ENCODE measurements at regions not wholly inside any gene's neighbourhood (a gene's known extent, or its start where the extent isn't known, plus 50 kb on each side); places are given as distances from the start of the nearest gene placed in this dataset.
"Not testable (repeated sequence)": the region's sequence is repeated elsewhere in the genome, so short reads cannot be mapped to it uniquely, and the experiment has no call there.

DNA sequence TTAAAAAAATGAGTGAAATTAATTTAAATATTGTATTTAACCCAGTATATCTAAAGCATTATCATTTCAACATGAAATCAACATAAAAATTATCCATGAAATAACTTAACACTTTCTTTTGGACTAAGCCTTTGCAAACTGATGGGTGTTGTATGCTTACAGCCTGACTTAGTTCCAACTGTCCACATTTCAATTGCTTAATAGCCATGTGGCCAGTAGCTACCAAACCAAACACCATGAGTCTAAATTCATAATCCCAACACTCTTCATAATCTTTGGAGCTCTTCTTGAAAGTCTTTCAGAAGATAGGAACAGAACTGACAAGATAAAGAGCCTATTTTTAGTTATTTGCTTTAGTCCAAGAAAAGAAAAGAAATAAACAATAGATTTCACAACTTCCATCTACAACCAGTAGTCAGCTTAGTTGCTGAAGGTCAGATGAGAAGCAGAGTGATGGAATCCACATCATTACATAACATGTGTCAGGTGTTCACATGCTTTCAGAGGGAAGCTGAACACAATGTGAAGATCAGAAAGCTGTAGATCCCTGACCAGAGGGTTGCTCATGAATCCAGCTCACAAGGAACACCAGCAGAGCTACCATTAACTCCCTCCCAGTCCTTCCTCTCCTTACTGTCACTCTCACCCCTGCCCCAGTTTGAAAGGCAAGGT is 144.0 kb upstream of the ZNF648 start:
- Histone ChIP-seq H3K4me1 (no peaks in the 10 kb centered on the region), H3K9me3 (no peaks in the 10 kb centered on the region), H3K27me3 (no peaks in the 10 kb centered on the region), H3K4me3 (no peak overlapping the region), H3K27ac (peak overlapping the region; percentile 19 to 65 (median 56)), H3K36me3 (no peaks in the 10 kb centered on the region)
- in situ Hi-C loops (cut with MboI; ENCODE audit: low pct_ligation_motif_present in 1 of 4, low pct_unique_long_range_greater_than_20kb in 1 of 4, low sequenced_read_pairs in 3 of 4) (no loop called here), intact Hi-C loops (cut with DNase I; ENCODE audit: low total_unique reads) (no loop called here)
- TF ChIP-seq, protein P1, sequence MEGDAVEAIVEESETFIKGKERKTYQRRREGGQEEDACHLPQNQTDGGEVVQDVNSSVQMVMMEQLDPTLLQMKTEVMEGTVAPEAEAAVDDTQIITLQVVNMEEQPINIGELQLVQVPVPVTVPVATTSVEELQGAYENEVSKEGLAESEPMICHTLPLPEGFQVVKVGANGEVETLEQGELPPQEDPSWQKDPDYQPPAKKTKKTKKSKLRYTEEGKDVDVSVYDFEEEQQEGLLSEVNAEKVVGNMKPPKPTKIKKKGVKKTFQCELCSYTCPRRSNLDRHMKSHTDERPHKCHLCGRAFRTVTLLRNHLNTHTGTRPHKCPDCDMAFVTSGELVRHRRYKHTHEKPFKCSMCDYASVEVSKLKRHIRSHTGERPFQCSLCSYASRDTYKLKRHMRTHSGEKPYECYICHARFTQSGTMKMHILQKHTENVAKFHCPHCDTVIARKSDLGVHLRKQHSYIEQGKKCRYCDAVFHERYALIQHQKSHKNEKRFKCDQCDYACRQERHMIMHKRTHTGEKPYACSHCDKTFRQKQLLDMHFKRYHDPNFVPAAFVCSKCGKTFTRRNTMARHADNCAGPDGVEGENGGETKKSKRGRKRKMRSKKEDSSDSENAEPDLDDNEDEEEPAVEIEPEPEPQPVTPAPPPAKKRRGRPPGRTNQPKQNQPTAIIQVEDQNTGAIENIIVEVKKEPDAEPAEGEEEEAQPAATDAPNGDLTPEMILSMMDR (IDR thresholded peaks at IDR 0.05): no peak
- TF ChIP-seq EP300 (IDR thresholded peaks at IDR 0.05; ENCODE audit: low read depth) (no peak), POLR2AphosphoS5 (IDR thresholded peaks at IDR 0.05) (peak in 1 of 3 donors; percentile 50)
- DNase-seq: no peak

DNA sequence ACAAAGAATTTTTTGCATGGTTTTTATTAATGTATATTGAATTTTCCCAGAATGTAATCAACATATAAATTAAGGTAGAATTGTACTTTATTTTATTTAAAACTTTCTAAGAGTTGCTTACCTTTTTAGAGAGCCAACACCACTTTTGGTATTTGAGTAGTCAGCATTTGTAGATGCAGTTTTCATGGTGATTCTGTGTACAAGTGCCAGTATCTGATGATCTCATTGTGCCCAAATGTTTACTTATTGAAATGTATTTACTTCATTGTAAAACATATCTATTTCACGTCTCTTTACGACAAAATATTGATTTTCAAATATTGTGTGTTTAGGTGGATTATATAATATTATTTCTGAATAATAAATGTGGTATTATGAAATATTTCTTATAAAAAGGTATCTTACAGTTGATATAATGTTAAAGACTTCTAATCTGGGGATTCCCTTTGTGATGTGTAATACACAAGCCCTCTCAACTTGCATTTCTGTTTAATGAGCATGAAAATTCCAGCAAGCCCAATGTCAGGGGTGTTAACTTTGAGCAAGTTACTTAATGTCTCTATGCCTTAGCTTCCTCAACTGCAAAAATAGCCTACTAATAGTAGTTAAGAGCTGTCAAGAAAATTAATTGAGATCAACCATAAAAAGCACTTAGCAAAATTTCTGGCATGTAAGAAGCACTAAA is 141.8 kb upstream of the ZNF648 start:
- 73 to 89% methylated on average over 2 of the region's 2 CpGs for WGBS, 2 donors (ENCODE audit: low coverage in 1 of 2)
- TF ChIP-seq EP300 (IDR thresholded peaks at IDR 0.05; ENCODE audit: low read depth): no peak
- no peak for TF ChIP-seq POLR2AphosphoS5 (IDR thresholded peaks at IDR 0.05)
- no peak for TF ChIP-seq POLR2A (IDR thresholded peaks at IDR 0.05)
- in situ Hi-C loops (cut with MboI; ENCODE audit: low pct_ligation_motif_present in 1 of 4, low pct_unique_long_range_greater_than_20kb in 1 of 4, low sequenced_read_pairs in 3 of 4): no loop called here
- Histone ChIP-seq H3K4me3 (no peak overlapping the region), H3K36me3 (no peaks in the 10 kb centered on the region), H3K9me3 (no peaks in the 10 kb centered on the region), H3K27me3 (no peaks in the 10 kb centered on the region), H3K27ac (no peak overlapping the region), H3K4me1 (no peaks in the 10 kb centered on the region)
- intact Hi-C loops (cut with DNase I; ENCODE audit: low total_unique reads): no loop called here
- DNase-seq: no peak

DNA sequence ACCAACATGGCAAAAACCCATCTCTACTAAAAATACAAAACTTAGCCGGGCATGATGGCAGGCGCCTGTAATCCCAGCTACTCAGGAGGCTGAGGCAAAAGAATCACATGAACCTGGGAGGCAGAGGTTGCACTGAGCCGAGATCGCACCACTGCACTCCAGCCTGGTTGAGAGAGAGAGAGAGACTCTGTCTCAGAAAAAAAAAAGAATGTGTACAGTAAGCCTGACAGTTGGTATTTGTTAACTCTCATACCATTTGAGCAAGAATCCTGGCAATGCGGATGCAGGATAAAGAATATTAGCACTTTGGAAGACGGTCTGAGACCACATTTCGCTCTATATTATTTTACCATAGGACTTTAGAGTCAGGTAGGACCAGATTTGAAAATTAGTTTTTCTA is 140.0 kb upstream of the ZNF648 start:
- H3K4me3 ChIP-seq; H3K27ac ChIP-seq; H3K4me1 ChIP-seq; DNase-seq; in situ Hi-C loops (cut with MboI; ENCODE audit: low pct_ligation_motif_present in 1 of 4, low pct_unique_long_range_greater_than_20kb in 1 of 4, low sequenced_read_pairs in 3 of 4); H3K9me3 ChIP-seq; H3K36me3 ChIP-seq; intact Hi-C loops (cut with DNase I; ENCODE audit: low total_unique reads); H3K27me3 ChIP-seq: not testable (repeated sequence)
- WGBS, 2 donors (ENCODE audit: low coverage in 1 of 2): 81 to 91% methylated on average over 3 to 7 of the region's 7 CpGs

DNA sequence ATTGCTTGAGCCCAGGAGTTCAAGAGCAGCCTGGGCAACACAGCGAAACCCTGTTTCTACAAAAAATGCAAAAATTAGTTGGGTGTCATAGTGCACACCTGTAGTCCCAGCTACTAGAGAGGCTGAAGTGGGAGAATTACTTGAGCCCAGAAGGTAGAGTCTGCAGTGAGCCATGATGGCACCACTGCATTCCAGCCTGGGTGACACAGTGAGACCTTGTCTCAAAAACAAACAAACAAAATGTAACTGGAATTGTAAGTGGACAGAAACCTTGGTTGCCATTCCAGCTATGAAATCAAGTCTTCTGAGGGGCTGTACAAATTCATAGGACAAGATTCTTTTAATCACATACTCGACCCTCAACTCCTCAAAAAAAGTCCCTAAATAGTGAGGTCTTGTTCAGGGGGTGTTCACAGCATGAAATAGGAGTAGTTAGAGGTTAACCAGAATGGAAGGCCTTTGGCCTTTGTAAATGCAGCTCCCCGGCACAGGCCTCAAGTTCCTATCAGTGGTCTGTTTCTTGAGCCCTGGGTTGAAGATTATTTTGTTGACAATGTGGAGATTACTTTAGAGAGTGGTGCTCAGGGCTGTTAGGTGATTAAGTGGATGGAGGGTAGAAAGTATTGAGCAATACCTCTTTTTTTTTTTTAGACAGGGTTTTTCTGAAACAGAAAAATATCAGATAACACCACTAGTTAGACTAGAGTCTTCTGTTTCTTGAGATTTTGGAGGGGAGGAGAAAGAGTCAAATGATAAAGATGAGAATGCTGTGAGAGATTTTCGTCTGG is 138.7 kb upstream of the ZNF648 start:
- no peaks in the 10 kb centered on the region for H3K36me3 ChIP-seq
- H3K4me3 ChIP-seq: no peak overlapping the region
- no peaks in the 10 kb centered on the region for H3K4me1 ChIP-seq
- H3K27ac ChIP-seq: no peak overlapping the region
- no peaks in the 10 kb centered on the region for H3K27me3 ChIP-seq
- TF ChIP-seq EP300 (IDR thresholded peaks at IDR 0.05; ENCODE audit: low read depth) (no peak), POLR2A (IDR thresholded peaks at IDR 0.05) (no peak), POLR2AphosphoS5 (IDR thresholded peaks at IDR 0.05) (no peak)
- TF ChIP-seq, protein P1 (IDR thresholded peaks at IDR 0.05): no peak
- intact Hi-C loops (cut with DNase I; ENCODE audit: low total_unique reads): no loop called here
- no peak for DNase-seq
- no peaks in the 10 kb centered on the region for H3K9me3 ChIP-seq
- 69% methylated on average over 2 to 4 of the region's 4 CpGs for WGBS, 2 donors (ENCODE audit: low coverage in 1 of 2)
- in situ Hi-C loops (cut with MboI; ENCODE audit: low pct_ligation_motif_present in 1 of 4, low pct_unique_long_range_greater_than_20kb in 1 of 4, low sequenced_read_pairs in 3 of 4): no loop called here

DNA sequence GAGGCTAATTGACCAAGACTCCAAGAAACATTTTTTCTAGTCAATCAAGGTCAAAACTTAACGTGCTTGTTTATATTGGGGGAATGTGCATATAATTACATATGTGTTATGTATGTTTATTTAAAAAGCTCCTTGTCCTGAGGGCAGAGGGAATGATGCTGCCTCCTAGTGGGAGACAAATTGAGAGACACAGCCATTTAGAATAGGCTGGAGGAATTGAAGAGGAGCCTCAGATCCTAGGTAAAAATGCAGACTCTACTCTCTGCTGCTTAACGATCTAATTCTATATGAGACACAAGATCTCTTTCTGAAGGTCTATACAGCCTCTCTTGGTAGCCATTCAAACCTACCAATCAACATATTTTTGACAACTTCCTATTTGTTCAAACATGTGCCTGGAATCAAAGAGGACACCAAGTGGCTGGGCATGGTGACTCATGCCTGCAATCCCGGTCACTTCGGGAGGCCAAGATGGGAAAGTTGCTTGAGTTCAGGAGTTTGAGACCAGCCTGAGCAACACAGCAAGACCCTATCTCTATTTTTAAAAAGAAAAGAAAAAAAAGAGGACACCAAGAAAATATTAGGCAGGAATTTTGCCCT is 136.6 kb upstream of the ZNF648 start:
- no peaks in the 10 kb centered on the region for H3K9me3 ChIP-seq
- TF ChIP-seq POLR2A (IDR thresholded peaks at IDR 0.05): no peak
- TF ChIP-seq, protein P1 (IDR thresholded peaks at IDR 0.05): peak in 3 of 5 experiments; percentile 17 to 37 (median 25)
- no peak for TF ChIP-seq EP300 (IDR thresholded peaks at IDR 0.05; ENCODE audit: low read depth)
- no peak for TF ChIP-seq POLR2AphosphoS5 (IDR thresholded peaks at IDR 0.05)
- H3K4me1 ChIP-seq: no peaks in the 10 kb centered on the region
- intact Hi-C loops (cut with DNase I; ENCODE audit: low total_unique reads): no loop called here
- no peaks in the 10 kb centered on the region for H3K27me3 ChIP-seq
- H3K4me3 ChIP-seq: no peak overlapping the region
- peak overlapping the region; percentile 37 to 61 (median 52) for H3K27ac ChIP-seq
- no peak for DNase-seq
- WGBS, 2 donors (ENCODE audit: low coverage in 1 of 2): 44 to 63% methylated on average over 2 to 4 of the region's 4 CpGs
- in situ Hi-C loops (cut with MboI; ENCODE audit: low pct_ligation_motif_present in 1 of 4, low pct_unique_long_range_greater_than_20kb in 1 of 4, low sequenced_read_pairs in 3 of 4): loop anchor here in 1 of 4 donors (5.0 kb wide), 1 partner anchor 51 kb away; no protein-coding TSS in a partner anchor
- H3K36me3 ChIP-seq: no peaks in the 10 kb centered on the region
